Kasumi-1 (cell line): ENCODE measurements at regions not wholly inside any gene's neighbourhood (a gene's known extent, or its start where the extent isn't known, plus 50 kb on each side); places are given as distances from the start of the nearest gene placed in this dataset.
A peak's percentile ranks its signal among the peaks of the same experiment; 100 is the strongest.

Experiments
- DNase-seq, 2 experiments: peaks; one replicate each; lab custom pipeline; 2025; lab: John Stamatoyannopoulos, UW

- DNase-seq, result no peak
Measured at GRCh38 chr1:234698686-234699085, 88.7 kb upstream of the IRF2BP2 start.

DNA sequence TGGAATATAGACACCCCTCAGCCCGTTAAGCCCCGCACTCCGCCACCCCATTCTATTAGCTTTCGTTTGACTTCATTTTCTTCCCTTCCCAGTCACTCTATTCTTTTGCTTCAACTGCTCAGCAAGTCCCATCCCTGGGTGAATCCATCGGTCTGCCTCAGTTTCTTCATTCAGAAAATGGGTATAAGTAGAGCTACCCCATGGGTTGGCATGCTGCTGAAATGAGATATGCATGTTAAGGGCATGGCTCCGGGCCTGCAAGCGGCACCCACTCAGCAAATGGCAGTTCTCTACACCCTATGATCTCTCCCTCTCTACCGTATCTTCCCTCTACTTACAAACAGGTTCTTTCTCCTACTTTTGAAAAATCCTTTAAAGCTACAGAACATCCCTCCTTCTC, 87.8 kb upstream of the IRF2BP2 start:
- DNase-seq, result no peak

- DNase-seq, result no peak
Measured at GRCh38 chr1:234697015-234697414, 87.0 kb upstream of the IRF2BP2 start.

- no peak for DNase-seq
Measured at GRCh38 chr1:234696148-234696576, 86.2 kb upstream of the IRF2BP2 start.

DNA sequence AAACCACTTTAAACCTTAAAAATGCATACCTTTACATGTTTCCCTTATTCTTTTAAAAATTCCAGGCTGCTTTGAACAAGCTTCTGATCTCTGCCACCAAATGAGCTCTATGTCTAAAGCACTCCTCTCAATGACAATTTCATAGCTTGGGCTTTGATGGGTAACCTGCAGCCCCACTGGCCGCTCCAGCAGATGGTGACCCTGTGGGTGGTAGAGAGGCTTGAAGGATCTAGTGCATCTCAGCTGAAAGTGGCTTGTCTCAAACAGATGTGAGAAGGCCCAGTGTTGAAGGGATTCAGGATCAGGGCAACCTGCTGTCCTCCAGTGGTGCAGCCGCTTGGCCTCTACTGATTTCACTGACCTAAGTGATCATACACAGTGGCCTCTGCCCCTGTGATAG, 84.7 kb upstream of the IRF2BP2 start:
- DNase-seq, result no peak

- DNase-seq, result no peak
Measured at GRCh38 chr1:234692966-234693580, 83.1 kb upstream of the IRF2BP2 start.

- DNase-seq, result peak in 1 of 2 experiments; percentile 10
Measured at GRCh38 chr1:234691567-234691966, 81.6 kb upstream of the IRF2BP2 start.

GRCh38 chr1:234690872-234691271, 80.9 kb upstream of the IRF2BP2 start:
- no peak for DNase-seq

DNA sequence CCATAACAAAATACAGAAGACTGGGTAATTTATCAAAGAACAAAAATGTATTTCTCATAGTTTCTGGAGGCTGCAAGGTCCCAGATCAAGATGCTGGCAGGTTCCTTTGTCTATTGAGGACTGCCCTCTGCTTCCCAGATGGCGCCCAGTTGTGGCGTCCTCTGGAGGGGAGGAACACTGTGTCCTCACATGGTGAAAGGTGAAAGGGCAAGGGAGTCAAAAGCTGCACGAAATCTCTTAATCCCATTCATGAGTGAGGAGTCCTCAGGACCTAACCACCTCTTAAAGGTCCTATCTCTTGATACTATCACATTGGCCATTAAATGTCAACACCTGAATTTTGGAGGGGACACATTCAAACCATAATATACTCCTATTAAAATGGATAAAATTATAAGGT, 79.3 kb upstream of the IRF2BP2 start:
- no peak for DNase-seq

GRCh38 chr1:234687011-234687410, 77.0 kb upstream of the IRF2BP2 start:
- DNase-seq, result no peak

- peak; percentile 26 to 34 for DNase-seq
Measured at GRCh38 chr1:234686035-234686434, 76.1 kb upstream of the IRF2BP2 start.

GRCh38 chr1:234684856-234685255, 74.9 kb upstream of the IRF2BP2 start:
- no peak for DNase-seq

GRCh38 chr1:234683861-234684632, 74.1 kb upstream of the IRF2BP2 start:
- peak; percentile 12 to 22 for DNase-seq

- no peak for DNase-seq
Measured at GRCh38 chr1:234683127-234683860, 73.3 kb upstream of the IRF2BP2 start.

DNA sequence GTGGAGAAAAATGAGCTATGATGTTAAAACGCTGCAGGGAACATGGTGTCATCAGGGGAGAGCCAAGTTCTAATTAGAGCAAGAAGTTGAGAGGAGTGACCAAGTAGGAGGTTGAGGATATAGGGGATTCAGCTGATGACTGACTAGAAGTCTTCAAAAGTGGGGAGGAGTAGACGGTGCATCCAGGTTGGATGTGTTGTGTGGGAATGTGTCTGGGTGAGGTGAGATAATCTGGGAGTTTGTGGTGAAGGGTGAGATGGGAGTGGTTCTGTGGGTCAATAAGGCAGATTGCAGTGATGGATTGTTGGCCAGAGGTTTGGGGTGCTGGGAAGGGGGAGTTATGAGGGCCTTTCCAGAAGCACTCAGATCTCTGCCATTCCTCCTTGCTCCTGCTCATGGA, 72.0 kb upstream of the IRF2BP2 start:
- DNase-seq, result no peak

- no peak for DNase-seq
Measured at GRCh38 chr1:234681065-234681464, 71.1 kb upstream of the IRF2BP2 start.

DNA sequence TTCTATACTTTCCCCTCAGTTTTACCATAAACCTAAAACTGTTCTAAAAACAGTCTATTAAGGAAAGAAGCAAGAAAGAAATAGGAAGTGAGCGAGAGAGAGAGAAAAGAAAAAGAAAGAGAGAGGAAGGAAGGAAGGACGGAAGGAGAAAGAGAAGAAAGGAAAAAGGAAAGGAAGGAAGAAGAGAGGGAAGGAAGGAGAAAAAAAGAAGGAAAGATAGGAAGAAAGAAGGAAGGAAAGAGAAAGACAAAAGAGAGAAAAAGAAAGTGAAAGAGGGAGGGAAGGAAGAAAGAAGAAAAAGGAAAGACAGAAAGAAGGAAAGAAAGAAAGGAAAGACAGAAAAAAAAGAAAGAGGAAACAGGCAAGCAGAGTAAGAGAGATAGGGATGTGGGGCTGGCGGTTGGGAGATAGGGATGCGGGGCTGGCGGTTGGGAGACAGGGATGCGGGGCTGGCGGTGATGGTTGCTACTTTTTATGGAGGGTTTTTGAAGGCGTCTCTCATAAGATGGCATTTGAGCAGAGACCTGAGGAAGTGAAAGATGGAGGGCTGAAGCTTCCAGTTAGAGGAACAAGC, 70.4 kb upstream of the IRF2BP2 start:
- DNase-seq, result no peak

DNA sequence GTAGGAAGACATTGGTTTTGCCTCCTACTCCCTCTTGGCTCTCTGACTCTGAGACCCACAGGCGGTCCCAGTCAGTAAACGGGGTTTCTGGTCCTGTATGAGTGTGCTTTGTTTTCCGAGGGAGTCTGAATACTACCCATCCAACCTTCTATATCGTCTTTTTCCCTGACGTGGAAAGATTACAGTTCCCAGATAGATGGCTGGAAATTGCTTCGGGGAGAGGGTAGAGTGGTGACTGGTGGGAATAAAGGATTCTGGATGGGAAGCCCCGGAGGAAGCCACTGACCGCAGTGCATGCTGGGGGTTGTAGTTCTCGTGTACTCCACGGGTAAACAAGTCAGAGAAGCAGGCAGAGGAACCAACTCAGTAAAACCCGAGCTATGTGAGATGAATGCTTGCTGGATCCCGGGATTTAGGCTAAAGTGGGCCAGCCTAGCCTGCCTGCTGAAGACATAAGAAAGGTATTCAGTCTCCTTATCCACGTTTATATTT, 66.2 kb upstream of the IRF2BP2 start:
- DNase-seq, result peak; percentile 56 to 63

GRCh38 chr1:234675572-234675971, 65.6 kb upstream of the IRF2BP2 start:
- DNase-seq, result no peak

DNA sequence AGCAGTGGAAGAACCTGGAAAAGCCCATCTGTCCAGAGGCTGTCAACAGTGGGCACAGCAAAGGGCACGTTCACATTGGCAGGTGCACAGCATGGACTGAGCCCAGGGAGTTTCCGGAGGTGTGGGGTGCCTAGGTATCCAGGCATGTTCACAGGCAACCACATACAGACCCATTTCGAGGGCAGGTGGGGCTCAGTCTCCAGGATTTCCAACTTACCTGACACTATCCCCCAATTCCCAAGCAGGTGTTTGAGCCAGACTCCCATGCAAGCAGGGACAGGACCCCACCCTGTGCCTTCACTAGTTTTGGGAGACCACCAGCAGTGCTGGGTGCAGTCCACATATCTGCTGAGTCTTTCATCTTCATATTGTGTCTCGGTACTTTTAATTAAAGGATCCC, 65.0 kb upstream of the IRF2BP2 start:
- no peak for DNase-seq

DNA sequence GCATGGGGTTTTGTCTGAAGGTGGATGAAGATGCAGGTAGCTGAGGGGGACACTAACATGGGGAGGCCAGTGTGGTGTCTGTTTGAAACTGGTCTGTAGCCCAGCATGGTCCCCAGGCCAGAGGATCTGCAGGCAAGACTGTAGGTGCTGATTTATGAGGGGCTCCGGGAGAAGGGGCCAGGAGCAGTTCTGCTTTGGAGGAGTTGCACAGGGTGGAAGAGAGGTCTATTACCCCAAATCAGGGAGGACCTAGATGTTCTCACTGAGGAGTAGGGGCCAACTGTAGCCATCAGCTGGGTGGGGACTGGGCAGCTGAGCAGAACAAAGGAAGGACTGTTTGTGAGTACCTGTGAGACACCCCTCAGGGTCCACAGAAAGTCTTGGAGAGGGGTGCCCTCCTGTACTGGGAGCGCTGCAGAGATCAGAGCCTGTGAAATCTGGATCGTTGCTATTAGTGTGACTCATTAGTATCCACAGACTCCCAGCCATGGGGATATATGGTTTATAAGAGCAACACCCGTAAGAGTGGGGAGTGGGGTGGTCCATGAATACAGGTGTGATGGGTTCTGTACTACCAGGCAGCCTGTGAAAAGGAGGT, 64.3 kb upstream of the IRF2BP2 start:
- no peak for DNase-seq
